ENCODE measurements at regions not wholly inside any gene's neighbourhood (a gene's known extent, or its start where the extent isn't known, plus 50 kb on each side); places are given as distances from the start of the nearest gene placed in this dataset.

- TF ChIP-seq CTCF (IDR thresholded peaks at IDR 0.05) (no peak), POLR2A (IDR thresholded peaks at IDR 0.05) (no peak)
Measured at GRCh38 chr6:86476311-86476710, 461.0 kb upstream of the HTR1E start.

Measured in right lobe of liver (tissue), 4 donors.